ENCODE measurements at regions not wholly inside any gene's neighbourhood (a gene's known extent, or its start where the extent isn't known, plus 50 kb on each side); places are given as distances from the start of the nearest gene placed in this dataset.

DNA sequence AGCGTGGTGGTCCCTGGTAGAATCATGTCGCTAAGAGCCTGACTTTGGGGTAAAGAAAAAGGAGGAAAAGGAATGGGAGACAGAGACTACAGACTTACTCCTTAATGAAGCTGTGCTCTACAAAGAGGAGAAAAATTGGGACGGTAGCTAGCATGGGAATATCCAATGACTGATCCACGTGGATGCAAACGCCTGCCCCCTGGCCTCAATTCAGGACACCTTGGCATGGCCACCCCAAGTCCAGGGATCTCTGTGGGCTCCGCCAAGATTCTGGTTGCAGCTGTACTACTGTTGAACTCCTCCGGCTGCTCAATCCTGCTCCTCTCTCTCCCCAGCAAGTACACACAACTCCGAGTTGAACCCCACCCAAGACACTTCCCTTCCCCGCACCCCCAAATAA is 70.5 kb upstream of the DIO3 start:
- no TSS peak for BruUV-seq (replicated peaks)
- ChIA-PET CTCF (no interaction called here), POLR2A (no interaction called here)
- intact Hi-C loops (cut with micrococcal nuclease) (no loop called here), dilution Hi-C loops (cut with MboI; ENCODE audit: extremely low pct_ligation_motif_present, low sequenced_read_pairs) (no loop called here)
- TF ChIP-seq EZH2 (IDR thresholded peaks at IDR 0.05; ENCODE audit: borderline replicate concordance, low read depth, low read length, severe bottlenecking) = no peak
- no peak for TF ChIP-seq POLR2A (IDR thresholded peaks at IDR 0.05; ENCODE audit: low read depth, low read length)
- TF ChIP-seq POLR2AphosphoS5 (IDR thresholded peaks at IDR 0.05; ENCODE audit: insufficient read depth, low read depth, low read length) = no peak
- TF ChIP-seq MYC (IDR thresholded peaks at IDR 0.05; ENCODE audit: low read depth, low read length) = no peak
- TF ChIP-seq GATA2 (IDR thresholded peaks at IDR 0.05; ENCODE audit: insufficient read depth, insufficient read length, low read depth, low read length) = no peak
- no peak for TF ChIP-seq MAX (IDR thresholded peaks at IDR 0.05; ENCODE audit: insufficient read depth, insufficient read length)
- Histone ChIP-seq H3K9me3 (replicated peaks; ENCODE audit: control insufficient read depth, insufficient read depth, low read length) (no peaks in the 10 kb centered on the region), H3K9me1 (replicated peaks; ENCODE audit: control insufficient read depth, extremely low read depth, insufficient read depth, low read length) (no peaks in the 10 kb centered on the region), H3K4me3 (replicated peaks in 1 of 3; ENCODE audit: insufficient read depth in 1 of 3, low read depth in 1 of 3, low read length in 3 of 3) (no peak overlapping the region), H3K4me2 (ENCODE audit: insufficient read depth, low read length) (no peak overlapping the region), H4K20me1 (replicated peaks; ENCODE audit: control insufficient read depth, extremely low read depth, insufficient read depth, low read length) (no peaks in the 10 kb centered on the region), H3K4me1 (ENCODE audit: control insufficient read depth, extremely low read depth, insufficient read depth, low read length) (no peaks in the 10 kb centered on the region), H3K36me3 (ENCODE audit: control insufficient read depth in 2 of 2, extremely low read depth in 1 of 2, insufficient read depth in 2 of 2, low read length in 2 of 2) (no peaks in the 10 kb centered on the region), H3K27me3 (ENCODE audit: control insufficient read depth in 2 of 2, insufficient read depth in 2 of 2, low read length in 2 of 2) (no peaks in the 10 kb centered on the region), H3K27ac (ENCODE audit: insufficient read depth, low read depth, low read length) (no peak overlapping the region), H3K9ac (replicated peaks; ENCODE audit: extremely low read depth, insufficient read depth, low read length) (no peak overlapping the region), H2AFZ (ENCODE audit: low read depth, low read length) (no peak overlapping the region), H3K79me2 (ENCODE audit: control insufficient read depth, insufficient read depth, low read length) (no peaks in the 10 kb centered on the region)
- FAIRE-seq (no peak), DNase-seq (ENCODE audit: low read depth, low spot score) (no peak)

DNA sequence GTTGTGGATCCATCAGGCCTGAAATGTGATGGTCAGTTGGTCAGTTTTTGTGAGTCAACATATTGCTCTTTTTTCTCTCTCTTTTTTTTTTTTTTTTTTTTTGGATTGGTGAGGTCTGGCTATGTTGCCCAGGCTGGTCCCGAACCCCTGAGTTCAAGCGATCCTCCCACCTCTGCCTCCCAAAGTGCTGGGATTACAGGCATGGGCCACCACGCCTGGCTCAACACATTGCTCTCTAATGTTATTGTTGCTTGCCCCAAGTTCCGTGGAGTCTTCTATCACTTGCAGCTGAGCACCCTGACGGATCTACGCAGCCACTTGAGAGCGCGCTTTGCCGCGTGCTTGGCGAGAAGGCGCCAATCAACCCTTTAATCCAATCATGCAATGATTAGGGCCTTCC is 69.5 kb upstream of the DIO3 start:
- Histone ChIP-seq H3K9me3 (replicated peaks; ENCODE audit: control insufficient read depth, insufficient read depth, low read length) (no peaks in the 10 kb centered on the region), H3K79me2 (ENCODE audit: control insufficient read depth, insufficient read depth, low read length) (no peaks in the 10 kb centered on the region), H4K20me1 (replicated peaks; ENCODE audit: control insufficient read depth, extremely low read depth, insufficient read depth, low read length) (no peaks in the 10 kb centered on the region), H3K4me3 (replicated peaks in 1 of 3; ENCODE audit: insufficient read depth in 1 of 3, low read depth in 1 of 3, low read length in 3 of 3) (no peak overlapping the region), H3K9me1 (replicated peaks; ENCODE audit: control insufficient read depth, extremely low read depth, insufficient read depth, low read length) (no peaks in the 10 kb centered on the region), H2AFZ (ENCODE audit: low read depth, low read length) (no peak overlapping the region), H3K4me2 (ENCODE audit: insufficient read depth, low read length) (no peak overlapping the region), H3K4me1 (ENCODE audit: control insufficient read depth, extremely low read depth, insufficient read depth, low read length) (no peaks in the 10 kb centered on the region), H3K36me3 (ENCODE audit: control insufficient read depth in 2 of 2, extremely low read depth in 1 of 2, insufficient read depth in 2 of 2, low read length in 2 of 2) (no peaks in the 10 kb centered on the region), H3K27ac (ENCODE audit: insufficient read depth, low read depth, low read length) (no peak overlapping the region), H3K27me3 (ENCODE audit: control insufficient read depth in 2 of 2, insufficient read depth in 2 of 2, low read length in 2 of 2) (no peaks in the 10 kb centered on the region), H3K9ac (replicated peaks; ENCODE audit: extremely low read depth, insufficient read depth, low read length) (no peak overlapping the region)
- no peak for FAIRE-seq
- CTCF ChIA-PET = no interaction called here
- DNase-seq (ENCODE audit: low read depth, low spot score) = no peak
- dilution Hi-C loops (cut with MboI; ENCODE audit: extremely low pct_ligation_motif_present, low sequenced_read_pairs) = no loop called here
- intact Hi-C loops (cut with micrococcal nuclease) = no loop called here
- POLR2A ChIA-PET = no interaction called here
- TF ChIP-seq GATA2 (IDR thresholded peaks at IDR 0.05; ENCODE audit: insufficient read depth, insufficient read length, low read depth, low read length) = no peak
- TF ChIP-seq MYC (IDR thresholded peaks at IDR 0.05; ENCODE audit: low read depth, low read length) = no peak
- TF ChIP-seq EZH2 (IDR thresholded peaks at IDR 0.05; ENCODE audit: borderline replicate concordance, low read depth, low read length, severe bottlenecking) = no peak
- no peak for TF ChIP-seq JUN (IDR thresholded peaks at IDR 0.05; ENCODE audit: borderline replicate concordance, insufficient read depth, insufficient read length, low read depth)
- TF ChIP-seq POLR2A (IDR thresholded peaks at IDR 0.05; ENCODE audit: low read depth, low read length) = no peak
- TF ChIP-seq MAX (IDR thresholded peaks at IDR 0.05; ENCODE audit: insufficient read depth, insufficient read length) = no peak
- TF ChIP-seq FOS (IDR thresholded peaks at IDR 0.05; ENCODE audit: borderline replicate concordance, insufficient read depth, low read length) = no peak
- TF ChIP-seq POLR2AphosphoS5 (IDR thresholded peaks at IDR 0.05; ENCODE audit: insufficient read depth, low read depth, low read length) = no peak
- TF ChIP-seq, protein P1, sequence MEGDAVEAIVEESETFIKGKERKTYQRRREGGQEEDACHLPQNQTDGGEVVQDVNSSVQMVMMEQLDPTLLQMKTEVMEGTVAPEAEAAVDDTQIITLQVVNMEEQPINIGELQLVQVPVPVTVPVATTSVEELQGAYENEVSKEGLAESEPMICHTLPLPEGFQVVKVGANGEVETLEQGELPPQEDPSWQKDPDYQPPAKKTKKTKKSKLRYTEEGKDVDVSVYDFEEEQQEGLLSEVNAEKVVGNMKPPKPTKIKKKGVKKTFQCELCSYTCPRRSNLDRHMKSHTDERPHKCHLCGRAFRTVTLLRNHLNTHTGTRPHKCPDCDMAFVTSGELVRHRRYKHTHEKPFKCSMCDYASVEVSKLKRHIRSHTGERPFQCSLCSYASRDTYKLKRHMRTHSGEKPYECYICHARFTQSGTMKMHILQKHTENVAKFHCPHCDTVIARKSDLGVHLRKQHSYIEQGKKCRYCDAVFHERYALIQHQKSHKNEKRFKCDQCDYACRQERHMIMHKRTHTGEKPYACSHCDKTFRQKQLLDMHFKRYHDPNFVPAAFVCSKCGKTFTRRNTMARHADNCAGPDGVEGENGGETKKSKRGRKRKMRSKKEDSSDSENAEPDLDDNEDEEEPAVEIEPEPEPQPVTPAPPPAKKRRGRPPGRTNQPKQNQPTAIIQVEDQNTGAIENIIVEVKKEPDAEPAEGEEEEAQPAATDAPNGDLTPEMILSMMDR (IDR thresholded peaks at IDR 0.05; ENCODE audit: extremely low read depth in 1 of 2, insufficient read depth in 1 of 2, low read depth in 1 of 2, low read length in 2 of 2) = no peak
- BruUV-seq (replicated peaks) = no TSS peak

Measured in endothelial cell of umbilical vein (primary cell).